ENCODE measurements at regions not wholly inside any gene's neighbourhood (a gene's known extent, or its start where the extent isn't known, plus 50 kb on each side); places are given as distances from the start of the nearest gene placed in this dataset.
A peak's percentile ranks its signal among the peaks of the same experiment; 100 is the strongest.

GRCh38 chr20:40810332-40811000 is 121.4 kb upstream of the MAFB start:
- no peak for DNase-seq (ENCODE audit: low read depth)
- H3K4me3 ChIP-seq (ENCODE audit: low read depth, low read length) = no peak overlapping the region
- no peak for TF ChIP-seq CTCF (IDR thresholded peaks at IDR 0.05; ENCODE audit: low read depth, low read length, missing control alignments)

- H3K4me3 ChIP-seq (ENCODE audit: low read depth, low read length) = no peak overlapping the region
- TF ChIP-seq CTCF (IDR thresholded peaks at IDR 0.05; ENCODE audit: low read depth, low read length, missing control alignments) = no peak
- DNase-seq (ENCODE audit: low read depth) = no peak
Measured at GRCh38 chr20:40811004-40811403, 122.0 kb upstream of the MAFB start.

DNA sequence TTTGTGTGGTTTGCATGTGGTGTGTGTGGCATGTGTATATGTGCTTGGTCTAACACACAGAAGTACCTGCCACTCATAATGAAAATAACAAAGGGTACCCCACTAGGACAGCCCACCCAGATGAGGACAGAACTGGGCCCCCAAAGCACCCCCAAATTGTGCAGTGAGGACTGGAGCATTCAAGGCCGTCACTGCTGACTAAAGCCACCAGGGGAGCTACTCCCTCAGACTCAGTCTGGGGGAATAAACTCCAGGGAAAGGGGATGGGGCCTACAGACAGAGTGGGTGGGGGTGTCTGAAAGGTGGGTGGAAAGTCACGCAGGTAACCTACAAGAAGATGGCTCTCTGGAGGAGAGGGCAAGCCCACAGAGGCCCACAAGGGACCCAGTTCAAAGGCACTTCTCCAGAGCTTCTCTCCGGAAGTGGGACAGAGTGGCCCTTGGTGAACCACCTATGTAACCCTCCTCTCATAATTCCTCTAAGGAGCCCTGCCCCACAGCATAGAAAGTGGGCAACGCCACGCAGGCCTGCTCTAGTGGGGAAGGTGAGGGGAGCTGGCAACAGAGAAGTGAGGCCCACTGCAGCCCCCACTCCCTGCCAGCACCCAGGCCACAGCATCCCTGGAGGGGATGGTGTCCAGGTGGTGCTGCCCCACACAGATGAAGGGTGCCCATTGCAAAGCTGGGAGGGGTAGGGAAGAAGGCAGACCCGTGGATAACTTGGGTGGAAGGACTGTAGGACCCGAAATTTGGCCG is 122.8 kb upstream of the MAFB start:
- H3K4me3 ChIP-seq (ENCODE audit: low read depth, low read length) = no peak overlapping the region
- DNase-seq (ENCODE audit: low read depth) = no peak
- TF ChIP-seq CTCF (IDR thresholded peaks at IDR 0.05; ENCODE audit: low read depth, low read length, missing control alignments) = peak; percentile 24

GRCh38 chr20:40812415-40812925 is 123.4 kb upstream of the MAFB start:
- TF ChIP-seq CTCF (IDR thresholded peaks at IDR 0.05; ENCODE audit: low read depth, low read length, missing control alignments) = no peak
- DNase-seq (ENCODE audit: low read depth) = no peak
- H3K4me3 ChIP-seq (ENCODE audit: low read depth, low read length) = no peak overlapping the region

- DNase-seq (ENCODE audit: low read depth) = no peak
- no peak for TF ChIP-seq CTCF (IDR thresholded peaks at IDR 0.05; ENCODE audit: low read depth, low read length, missing control alignments)
- no peak overlapping the region for H3K4me3 ChIP-seq (ENCODE audit: low read depth, low read length)
Measured at GRCh38 chr20:40813029-40813431, 124.0 kb upstream of the MAFB start.

GRCh38 chr20:40813708-40814630 is 124.9 kb upstream of the MAFB start:
- TF ChIP-seq CTCF (IDR thresholded peaks at IDR 0.05; ENCODE audit: low read depth, low read length, missing control alignments) = no peak
- DNase-seq (ENCODE audit: low read depth) = no peak
- no peak overlapping the region for H3K4me3 ChIP-seq (ENCODE audit: low read depth, low read length)
